H9 (cell line): ENCODE measurements at regions not wholly inside any gene's neighbourhood (a gene's known extent, or its start where the extent isn't known, plus 50 kb on each side); places are given as distances from the start of the nearest gene placed in this dataset.

ENCODE experiments used
- DNase-seq: peaks from one replicate; pipeline ENCODE4 v3.0.0-alpha.2; 2017
- H2AFZ ChIP-seq: one replicate; pipeline ENCODE4 v1.6.1; 2013; ENCODE audit warnings: mild to moderate bottlenecking, low read length, control low read depth, moderate library complexity
- H2AK5ac ChIP-seq: 2 replicates; pipeline ENCODE4 v1.6.1; 2013; ENCODE audit warnings: low read length, control low read depth, mixed read lengths; ENCODE audit not compliant: insufficient read length
- H2BK120ac ChIP-seq: one replicate; pipeline ENCODE4 v1.6.1; 2013; ENCODE audit warnings: low read depth, mild to moderate bottlenecking, low read length, control low read depth, inconsistent platforms; ENCODE audit not compliant: poor library complexity, severe bottlenecking
- H2BK12ac ChIP-seq: 2 replicates; pipeline ENCODE4 v1.6.1; 2013; ENCODE audit warnings: low read length, control low read depth, mixed read lengths, low read depth; ENCODE audit not compliant: insufficient read length
- H2BK15ac ChIP-seq: 2 replicates; pipeline ENCODE4 v1.6.1; 2013; ENCODE audit warnings: low read depth, low read length, control low read depth
- H2BK20ac ChIP-seq: one replicate; pipeline ENCODE4 v1.6.1; 2013; ENCODE audit warnings: low read depth, mild to moderate bottlenecking, low read length, control low read depth, inconsistent platforms; ENCODE audit not compliant: poor library complexity, severe bottlenecking
- H2BK5ac ChIP-seq: 2 replicates; pipeline ENCODE4 v1.6.1; 2013; ENCODE audit warnings: low read length, control low read depth, mixed read lengths; ENCODE audit not compliant: insufficient read length
- H3K14ac ChIP-seq: 2 replicates; pipeline ENCODE4 v1.6.1; 2013; ENCODE audit warnings: low read length, control low read depth; ENCODE audit not compliant: insufficient read depth
- H3K18ac ChIP-seq: 2 replicates; pipeline ENCODE4 v1.6.1; 2013; ENCODE audit warnings: low read depth, mild to moderate bottlenecking, mixed read lengths, low read length, control low read depth; ENCODE audit not compliant: insufficient read length
- H3K23ac ChIP-seq: 2 replicates; pipeline ENCODE4 v1.6.1; 2013; ENCODE audit warnings: low read length, control low read depth, mixed read lengths, low read depth; ENCODE audit not compliant: insufficient read length
- H3K23me2 ChIP-seq: 2 replicates; pipeline ENCODE4 v1.6.1; 2013; ENCODE audit warnings: low read depth, mild to moderate bottlenecking, mixed read lengths, low read length, control low read depth; ENCODE audit not compliant: insufficient read length, poor library complexity, severe bottlenecking
- H3K27ac ChIP-seq: 2 replicates; pipeline ENCODE4 v1.5.1; 2013; ENCODE audit warnings: low read length, control low read depth, mixed read lengths, low read depth; ENCODE audit not compliant: insufficient read length
- H3K27me3 ChIP-seq: 2 replicates; pipeline ENCODE4 v1.6.1; 2013; ENCODE audit warnings: low read length, control low read depth, inconsistent platforms; ENCODE audit not compliant: insufficient read depth
- H3K4ac ChIP-seq: 2 replicates; pipeline ENCODE4 v1.6.1; 2013; ENCODE audit warnings: low read depth, mild to moderate bottlenecking, control low read depth, inconsistent platforms, low read length, moderate library complexity
- H3K4me1 ChIP-seq: 2 replicates; pipeline ENCODE4 v1.6.1; 2013; ENCODE audit warnings: low read length, control low read depth, inconsistent platforms; ENCODE audit not compliant: insufficient read depth
- H3K4me2 ChIP-seq: 2 replicates; pipeline ENCODE4 v1.6.1; 2013; ENCODE audit warnings: low read length, control low read depth, mixed read lengths; ENCODE audit not compliant: insufficient read length, insufficient read depth
- H3K56ac ChIP-seq: 2 replicates; pipeline ENCODE4 v1.6.1; 2013; ENCODE audit warnings: low read depth, mild to moderate bottlenecking, mixed read lengths, low read length, control low read depth; ENCODE audit not compliant: insufficient read length
- H3K79me1 ChIP-seq: 2 replicates; pipeline ENCODE4 v1.6.1; 2013; ENCODE audit warnings: low read depth, mild to moderate bottlenecking, moderate library complexity, low read length, control low read depth, inconsistent platforms; ENCODE audit not compliant: insufficient read depth, poor library complexity, severe bottlenecking
- H3K79me2 ChIP-seq: 2 replicates; pipeline ENCODE4 v1.6.1; 2013; ENCODE audit warnings: low read length, control low read depth, inconsistent platforms; ENCODE audit not compliant: insufficient read depth
- H3K9ac ChIP-seq: 2 replicates; pipeline ENCODE4 v1.6.1; 2013; ENCODE audit warnings: low read length, control low read depth, mixed read lengths; ENCODE audit not compliant: insufficient read length; ENCODE audit errors: extremely low read depth
- H3K9me3 ChIP-seq: one replicate; pipeline ENCODE4 v1.6.1; 2013; ENCODE audit warnings: low read depth, low read length, inconsistent platforms; ENCODE audit not compliant: control insufficient read depth
- H3T11ph ChIP-seq: one replicate; pipeline ENCODE4 v1.6.1; 2013; ENCODE audit warnings: mild to moderate bottlenecking, low read length, control low read depth, inconsistent platforms
- H4K20me1 ChIP-seq: one replicate; pipeline ENCODE4 v1.6.1; 2013; ENCODE audit not compliant: control insufficient read depth, insufficient read length, insufficient read depth
- H4K5ac ChIP-seq: 2 replicates; pipeline ENCODE4 v1.6.1; 2013; ENCODE audit warnings: low read depth, mild to moderate bottlenecking, mixed read lengths, low read length, control low read depth; ENCODE audit not compliant: insufficient read length
- H4K8ac ChIP-seq: replicated peaks from 2 replicates; pipeline ENCODE4 v1.6.1; 2013; ENCODE audit warnings: low read length, control low read depth, mixed read lengths, low read depth; ENCODE audit not compliant: insufficient read length
- H4K91ac ChIP-seq: 2 replicates; pipeline ENCODE4 v1.6.1; 2013; ENCODE audit warnings: low read depth, mild to moderate bottlenecking, moderate library complexity, mixed read lengths, low read length, control low read depth; ENCODE audit not compliant: insufficient read length
- H3K27ac Mint-ChIP-seq, 3 experiments: 2 replicates in 2 of 3; 3 replicates in 1 of 3; pipeline ENCODE4 v1.8.0; 2020 to 2021; ENCODE audit warnings: mixed read lengths in 3 of 3, mild to moderate bottlenecking in 1 of 3, moderate library complexity in 1 of 3
- H3K27me3 Mint-ChIP-seq: 2 replicates; pipeline ENCODE4 v1.8.0; 2021; ENCODE audit warnings: low read depth, mild to moderate bottlenecking, moderate library complexity, mixed read lengths
- H3K36me3 Mint-ChIP-seq, 3 experiments: 2 replicates in 2 of 3; 3 replicates in 1 of 3; pipeline ENCODE4 v1.8.0; 2020 to 2021; ENCODE audit warnings: low read depth in 3 of 3, mixed read lengths in 3 of 3; ENCODE audit not compliant: insufficient read depth in 1 of 3
- H3K4me1 Mint-ChIP-seq, 2 experiments: 2 replicates each; pipeline ENCODE4 v1.8.0; 2020; ENCODE audit warnings: mixed read lengths in 2 of 2
- H3K4me3 Mint-ChIP-seq, 2 experiments: 2 replicates in 1 of 2; 3 replicates in 1 of 2; pipeline ENCODE4 v1.8.0; 2020 to 2021; ENCODE audit warnings: mild to moderate bottlenecking in 2 of 2, mixed read lengths in 2 of 2, moderate library complexity in 1 of 2
- H3K9me3 Mint-ChIP-seq, 2 experiments: 2 replicates in 1 of 2; 3 replicates in 1 of 2; pipeline ENCODE4 v1.8.0; 2020; ENCODE audit warnings: mild to moderate bottlenecking in 2 of 2, mixed read lengths in 2 of 2, moderate library complexity in 1 of 2
- WGBS: extraction: QIAGEN DNeasy Blood & Tissue Kit; methylation state at CpG from one replicate; pipeline ENCODE4 v1.1.7; 2013; ENCODE audit warnings: missing lambda C conversion rate, low lambda C conversion rate, mixed read lengths; ENCODE audit not compliant: insufficient read length; ENCODE audit errors: extremely low coverage; 5-methylcytosine and 5-hydroxymethylcytosine counted together
- TF ChIP-seq, protein P1 (sequence below): fragments of 200-600 bp; sonication (generic); conservative IDR thresholded peaks from 3 replicates; pipeline ENCODE4 v1.8.0; 2021; ENCODE audit warnings: antibody characterized with exemption, mild to moderate bottlenecking

DNA sequence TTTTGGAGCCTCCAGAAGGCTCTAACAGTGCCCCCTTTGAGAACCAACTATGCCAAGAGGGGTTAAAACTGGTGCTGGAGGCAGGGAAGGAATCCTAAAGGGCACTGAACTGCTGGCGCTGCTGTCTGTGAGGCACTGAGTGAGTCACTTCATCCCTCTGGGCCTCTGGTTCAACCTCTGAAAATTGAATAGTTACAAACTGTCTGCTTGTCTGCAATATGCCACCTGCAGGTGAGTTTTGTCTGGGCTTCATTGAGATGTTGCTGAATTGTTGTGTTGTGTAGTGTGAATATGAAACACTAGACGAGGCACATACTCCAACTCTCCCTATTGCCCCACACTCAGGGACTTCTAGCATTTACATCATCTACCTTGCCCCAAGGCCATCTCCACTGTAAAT lies 68.0 kb downstream of the GRIN2B start:
- TF ChIP-seq, protein P1, sequence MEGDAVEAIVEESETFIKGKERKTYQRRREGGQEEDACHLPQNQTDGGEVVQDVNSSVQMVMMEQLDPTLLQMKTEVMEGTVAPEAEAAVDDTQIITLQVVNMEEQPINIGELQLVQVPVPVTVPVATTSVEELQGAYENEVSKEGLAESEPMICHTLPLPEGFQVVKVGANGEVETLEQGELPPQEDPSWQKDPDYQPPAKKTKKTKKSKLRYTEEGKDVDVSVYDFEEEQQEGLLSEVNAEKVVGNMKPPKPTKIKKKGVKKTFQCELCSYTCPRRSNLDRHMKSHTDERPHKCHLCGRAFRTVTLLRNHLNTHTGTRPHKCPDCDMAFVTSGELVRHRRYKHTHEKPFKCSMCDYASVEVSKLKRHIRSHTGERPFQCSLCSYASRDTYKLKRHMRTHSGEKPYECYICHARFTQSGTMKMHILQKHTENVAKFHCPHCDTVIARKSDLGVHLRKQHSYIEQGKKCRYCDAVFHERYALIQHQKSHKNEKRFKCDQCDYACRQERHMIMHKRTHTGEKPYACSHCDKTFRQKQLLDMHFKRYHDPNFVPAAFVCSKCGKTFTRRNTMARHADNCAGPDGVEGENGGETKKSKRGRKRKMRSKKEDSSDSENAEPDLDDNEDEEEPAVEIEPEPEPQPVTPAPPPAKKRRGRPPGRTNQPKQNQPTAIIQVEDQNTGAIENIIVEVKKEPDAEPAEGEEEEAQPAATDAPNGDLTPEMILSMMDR: no peak
- H3K4me1 ChIP-seq: no peaks in the 10 kb centered on the region
- peaks cover 13% of the 10 kb centered on the region for H3K27me3 Mint-ChIP-seq
- H2BK20ac ChIP-seq: no peak overlapping the region
- no peaks in the 10 kb centered on the region; the same call in 1 of the 2 replicates for H3K27me3 ChIP-seq
- H2AK5ac ChIP-seq: no peak overlapping the region
- no peak overlapping the region for H3K4ac ChIP-seq
- H3K79me1 ChIP-seq: no peaks in the 10 kb centered on the region
- no peak overlapping the region for H2BK12ac ChIP-seq
- H3T11ph ChIP-seq: no peak overlapping the region
- no peak overlapping the region for H2BK120ac ChIP-seq
- H3K9me3 ChIP-seq: no peaks in the 10 kb centered on the region
- no CpG with 5 or more reads among the region's 2 CpGs for WGBS
- no peak for DNase-seq
- no peak overlapping the region for H3K9ac ChIP-seq
- no peak overlapping the region for H3K23ac ChIP-seq
- no peak overlapping the region for H2AFZ ChIP-seq
- H4K8ac ChIP-seq: no peak overlapping the region
- H3K23me2 ChIP-seq: no peaks in the 10 kb centered on the region
- H3K4me3 Mint-ChIP-seq: no peak overlapping the region
- no peak overlapping the region for H4K91ac ChIP-seq
- no peak overlapping the region for H3K4me2 ChIP-seq
- H2BK15ac ChIP-seq: no peak overlapping the region
- H3K36me3 Mint-ChIP-seq: no peaks in the 10 kb centered on the region
- no peak overlapping the region for H2BK5ac ChIP-seq
- H3K9me3 Mint-ChIP-seq: no peaks in the 10 kb centered on the region
- H3K27ac ChIP-seq: no peak overlapping the region
- H3K14ac ChIP-seq: no peak overlapping the region
- no peaks in the 10 kb centered on the region for H3K79me2 ChIP-seq
- no peak overlapping the region for H3K18ac ChIP-seq
- no peak overlapping the region for H3K56ac ChIP-seq
- no peak overlapping the region for H3K27ac Mint-ChIP-seq
- H4K20me1 ChIP-seq: no peaks in the 10 kb centered on the region
- no peak overlapping the region for H4K5ac ChIP-seq
- no peaks in the 10 kb centered on the region for H3K4me1 Mint-ChIP-seq
